ENCODE measurements at regions not wholly inside any gene's neighbourhood (a gene's known extent, or its start where the extent isn't known, plus 50 kb on each side); places are given as distances from the start of the nearest gene placed in this dataset.

DNA sequence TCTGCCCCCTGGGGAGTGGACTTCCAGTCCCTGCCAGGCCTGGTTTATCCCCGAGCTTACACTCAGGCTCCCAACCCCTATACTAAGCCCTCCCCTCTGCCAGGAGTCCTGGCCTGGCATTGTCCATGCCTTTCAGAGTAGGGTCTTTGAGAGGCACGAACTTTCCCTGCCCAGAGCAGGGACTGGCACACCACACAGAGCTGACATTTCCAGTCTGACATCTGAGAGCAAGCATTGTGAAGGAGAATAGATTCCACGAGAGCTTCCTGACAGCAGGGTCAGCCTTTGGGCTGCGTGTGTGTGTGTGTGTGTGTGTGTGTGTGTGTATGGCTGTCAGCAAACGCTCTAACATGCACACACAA lies 59.5 kb upstream of the LAPTM5 start:
- Histone ChIP-seq H2AFZ (ENCODE audit: low read length) (no peak overlapping the region), H3K9me3 (replicated peaks; ENCODE audit: insufficient read depth, low read length) (no peaks in the 10 kb centered on the region), H4K20me1 (ENCODE audit: insufficient read depth, low read length) (no peaks in the 10 kb centered on the region), H3K9ac (ENCODE audit: low read length) (no peak overlapping the region), H3F3A (ENCODE audit: insufficient read depth, low read length) (no peaks in the 10 kb centered on the region), H3K4me2 (ENCODE audit: low read depth, low read length) (no peak overlapping the region), H3K4me3 (ENCODE audit: low read length) (no peak overlapping the region), H3K36me3 (replicated peaks; ENCODE audit: insufficient read depth, low read length) (no peaks in the 10 kb centered on the region), H3K9me2 (replicated peaks; ENCODE audit: insufficient read depth, low read length) (no peaks in the 10 kb centered on the region), H3K27ac (ENCODE audit: low read length) (no peak overlapping the region), H3K4me1 (ENCODE audit: low read length) (no peaks in the 10 kb centered on the region), H3K27me3 (replicated peaks; ENCODE audit: insufficient read depth, low read length) (peaks cover 77% of the 10 kb centered on the region), H3K79me2 (ENCODE audit: low read length) (no peaks in the 10 kb centered on the region)
- DNase-seq = no peak
- no peak for TF ChIP-seq CTCF (IDR thresholded peaks at IDR 0.05; ENCODE audit: low read length)
- no peak for TF ChIP-seq EZH2 (optimal IDR thresholded peaks at IDR 0.05; ENCODE audit: low read depth, low read length)
- no peak for TF ChIP-seq EZH2phosphoT487 (IDR thresholded peaks at IDR 0.05; ENCODE audit: low read length)

GRCh38 chr1:30816211-30817076 lies 58.9 kb upstream of the LAPTM5 start:
- TF ChIP-seq EZH2 (optimal IDR thresholded peaks at IDR 0.05; ENCODE audit: low read depth, low read length) (no peak), EZH2phosphoT487 (IDR thresholded peaks at IDR 0.05; ENCODE audit: low read length) (no peak), CTCF (IDR thresholded peaks at IDR 0.05; ENCODE audit: low read length) (no peak)
- H3K79me2 ChIP-seq (ENCODE audit: low read length) = no peaks in the 10 kb centered on the region
- no peak overlapping the region for H3K9ac ChIP-seq (ENCODE audit: low read length)
- no peaks in the 10 kb centered on the region for H3K9me2 ChIP-seq (replicated peaks; ENCODE audit: insufficient read depth, low read length)
- no peaks in the 10 kb centered on the region for H3K4me1 ChIP-seq (ENCODE audit: low read length)
- no peaks in the 10 kb centered on the region for H3K36me3 ChIP-seq (replicated peaks; ENCODE audit: insufficient read depth, low read length)
- DNase-seq = no peak
- H4K20me1 ChIP-seq (ENCODE audit: insufficient read depth, low read length) = no peaks in the 10 kb centered on the region
- H3K27ac ChIP-seq (ENCODE audit: low read length) = no peak overlapping the region
- H3K4me3 ChIP-seq (ENCODE audit: low read length) = no peak overlapping the region
- peaks cover 83% of the 10 kb centered on the region for H3K27me3 ChIP-seq (replicated peaks; ENCODE audit: insufficient read depth, low read length)
- no peaks in the 10 kb centered on the region for H3F3A ChIP-seq (ENCODE audit: insufficient read depth, low read length)
- H3K9me3 ChIP-seq (replicated peaks; ENCODE audit: insufficient read depth, low read length) = no peaks in the 10 kb centered on the region
- no peak overlapping the region for H2AFZ ChIP-seq (ENCODE audit: low read length)
- H3K4me2 ChIP-seq (ENCODE audit: low read depth, low read length) = no peak overlapping the region

DNA sequence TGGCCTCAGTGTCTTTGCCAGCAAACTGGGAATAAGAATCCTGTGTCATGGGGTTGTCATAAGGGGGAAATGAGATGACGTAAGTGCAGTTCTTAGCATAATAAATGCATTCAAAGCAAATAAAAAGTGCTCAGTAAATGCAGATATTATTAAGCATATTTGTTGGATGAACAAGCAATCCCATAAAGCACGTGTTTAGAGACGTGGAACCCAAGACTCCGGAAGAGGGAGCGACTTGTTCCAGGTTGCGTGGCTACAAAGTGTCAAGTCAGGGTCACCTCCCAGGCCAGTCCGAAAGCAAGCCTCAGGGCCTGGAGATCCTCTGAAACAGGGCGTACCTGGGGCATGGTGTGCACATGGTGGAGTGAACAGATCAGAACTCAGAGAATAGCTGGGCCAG lies 58.0 kb upstream of the LAPTM5 start:
- Histone ChIP-seq H3K9ac (ENCODE audit: low read length) (no peak overlapping the region), H3K4me2 (ENCODE audit: low read depth, low read length) (no peak overlapping the region), H3K4me1 (ENCODE audit: low read length) (no peaks in the 10 kb centered on the region), H4K20me1 (ENCODE audit: insufficient read depth, low read length) (no peaks in the 10 kb centered on the region), H3K36me3 (replicated peaks; ENCODE audit: insufficient read depth, low read length) (no peaks in the 10 kb centered on the region), H3K9me2 (replicated peaks; ENCODE audit: insufficient read depth, low read length) (no peaks in the 10 kb centered on the region), H3K4me3 (ENCODE audit: low read length) (no peak overlapping the region), H3K27ac (ENCODE audit: low read length) (no peak overlapping the region), H3K27me3 (replicated peaks; ENCODE audit: insufficient read depth, low read length) (peaks cover 90% of the 10 kb centered on the region), H3K79me2 (ENCODE audit: low read length) (no peaks in the 10 kb centered on the region), H2AFZ (ENCODE audit: low read length) (no peak overlapping the region), H3K9me3 (replicated peaks; ENCODE audit: insufficient read depth, low read length) (no peaks in the 10 kb centered on the region), H3F3A (ENCODE audit: insufficient read depth, low read length) (no peaks in the 10 kb centered on the region)
- no peak for TF ChIP-seq CTCF (IDR thresholded peaks at IDR 0.05; ENCODE audit: low read length)
- TF ChIP-seq EZH2 (optimal IDR thresholded peaks at IDR 0.05; ENCODE audit: low read depth, low read length) = no peak
- no peak for TF ChIP-seq EZH2phosphoT487 (IDR thresholded peaks at IDR 0.05; ENCODE audit: low read length)
- no peak for DNase-seq

Measured in MM.1S (cell line).